ENCODE measurements at regions not wholly inside any gene's neighbourhood (a gene's known extent, or its start where the extent isn't known, plus 50 kb on each side); places are given as distances from the start of the nearest gene placed in this dataset.

GRCh38 chr13:60798503-60798902 is 401.5 kb downstream of the TDRD3 start:
- Histone ChIP-seq H3K27ac (no peak overlapping the region), H3K27me3 (no peaks in the 10 kb centered on the region), H3K9me3 (no peaks in the 10 kb centered on the region), H3K36me3 (ENCODE audit: low read depth, missing control alignments) (no peaks in the 10 kb centered on the region), H3K4me3 (no peak overlapping the region), H3K4me1 (no peaks in the 10 kb centered on the region)
- intact Hi-C loops (cut with DNase I; ENCODE audit: low total_unique reads), result no loop called here
- DNase-seq, result no peak
- TF ChIP-seq POLR2A (IDR thresholded peaks at IDR 0.05) (no peak), CTCF (IDR thresholded peaks at IDR 0.05) (no peak)
- WGBS, 2 donors, result 72 to 75% methylated on average over 4 of the region's 4 CpGs

- TF ChIP-seq POLR2A (IDR thresholded peaks at IDR 0.05) (no peak), CTCF (IDR thresholded peaks at IDR 0.05) (no peak)
- DNase-seq, result no peak
- Histone ChIP-seq H3K36me3 (ENCODE audit: low read depth, missing control alignments) (no peaks in the 10 kb centered on the region), H3K4me1 (no peaks in the 10 kb centered on the region), H3K4me3 (no peak overlapping the region), H3K27me3 (no peaks in the 10 kb centered on the region), H3K27ac (no peak overlapping the region), H3K9me3 (no peaks in the 10 kb centered on the region)
- WGBS, 2 donors, result 64 to 74% methylated on average over 2 of the region's 2 CpGs
- intact Hi-C loops (cut with DNase I; ENCODE audit: low total_unique reads), result no loop called here
These were observed 400.1 kb downstream of the TDRD3 start for GRCh38 chr13:60797112-60797511.

DNA sequence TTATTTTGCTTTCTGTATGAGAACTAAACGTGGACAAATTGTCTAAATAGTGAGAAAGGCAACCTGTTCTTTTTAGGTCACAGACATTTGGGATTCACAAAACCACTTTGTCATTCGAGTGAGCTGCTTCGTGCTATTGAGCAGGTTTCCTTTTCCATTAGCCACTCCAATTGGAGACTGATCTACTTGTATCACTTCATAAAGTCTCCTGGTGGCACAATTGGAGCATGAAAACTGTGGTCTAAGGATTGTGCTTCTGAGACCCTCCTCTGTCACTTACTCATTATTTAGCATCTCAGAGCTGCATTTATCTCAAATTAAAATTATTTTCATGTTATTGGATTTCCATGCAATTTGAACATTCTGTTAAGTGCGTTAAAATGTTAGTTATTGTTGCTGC is 397.7 kb downstream of the TDRD3 start:
- intact Hi-C loops (cut with DNase I; ENCODE audit: low total_unique reads), result no loop called here
- no peak for DNase-seq
- TF ChIP-seq POLR2A (IDR thresholded peaks at IDR 0.05), result no peak
- TF ChIP-seq CTCF (IDR thresholded peaks at IDR 0.05), result no peak

GRCh38 chr13:60790620-60791019 is 393.6 kb downstream of the TDRD3 start:
- no peak overlapping the region for H3K27ac ChIP-seq
- DNase-seq, result no peak
- 79 to 80% methylated on average over 5 of the region's 5 CpGs for WGBS, 2 donors

More for the DNA sequence above, 397.7 kb downstream of the TDRD3 start:
- H3K9me3 ChIP-seq, result no peaks in the 10 kb centered on the region
- H3K4me1 ChIP-seq, result no peaks in the 10 kb centered on the region
- H3K4me3 ChIP-seq, result no peak overlapping the region
- H3K27ac ChIP-seq, result no peak overlapping the region
- H3K36me3 ChIP-seq (ENCODE audit: low read depth, missing control alignments), result no peaks in the 10 kb centered on the region
- WGBS, 2 donors, result 71 to 76% methylated on average over 4 of the region's 4 CpGs
- H3K27me3 ChIP-seq, result no peaks in the 10 kb centered on the region

More at GRCh38 chr13:60790620-60791019, 393.6 kb downstream of the TDRD3 start:
- TF ChIP-seq CTCF (IDR thresholded peaks at IDR 0.05), result no peak
- TF ChIP-seq POLR2A (IDR thresholded peaks at IDR 0.05), result no peak
- Histone ChIP-seq H3K27me3 (no peaks in the 10 kb centered on the region), H3K4me1 (no peaks in the 10 kb centered on the region), H3K36me3 (ENCODE audit: low read depth, missing control alignments) (no peaks in the 10 kb centered on the region), H3K4me3 (no peak overlapping the region), H3K9me3 (no peaks in the 10 kb centered on the region)
- intact Hi-C loops (cut with DNase I; ENCODE audit: low total_unique reads), result no loop called here
